Small intestine (tissue), 7 donors: ENCODE measurements at regions not wholly inside any gene's neighbourhood (a gene's known extent, or its start where the extent isn't known, plus 50 kb on each side); places are given as distances from the start of the nearest gene placed in this dataset.

Experiments
- DNase-seq, 2 donors: peaks; one replicate each; pipeline versions ENCODE4 v3.0.0 to v3.0.0-alpha.2; 2013
- FAIRE-seq: peaks from 2 replicates; lab custom pipeline; 2012; peaks lifted over from hg19 to GRCh38; lab: Jason Lieb, UNC
- H3K27ac ChIP-seq, 3 donors: one replicate each; pipeline ENCODE4 v1.5.1; 2013; ENCODE audit warnings: low read length in 2 of 3, mild to moderate bottlenecking in 2 of 3, control low read depth in 1 of 3, inconsistent platforms in 1 of 3, low read depth in 1 of 3, moderate library complexity in 1 of 3
- H3K27me3 ChIP-seq, 3 donors: one replicate each; pipeline ENCODE4 v1.6.1; 2013; ENCODE audit warnings: low read length in 3 of 3, inconsistent platforms in 1 of 3; ENCODE audit not compliant: control insufficient read depth in 3 of 3, insufficient read depth in 3 of 3
- H3K36me3 ChIP-seq, 3 donors: one replicate each; pipeline ENCODE4 v1.6.1; 2013; ENCODE audit warnings: low read length in 3 of 3, inconsistent platforms in 1 of 3, low read depth in 1 of 3, mild to moderate bottlenecking in 1 of 3, moderate library complexity in 1 of 3; ENCODE audit not compliant: control insufficient read depth in 3 of 3, insufficient read depth in 2 of 3
- H3K4me1 ChIP-seq, 3 donors: one replicate each; pipeline ENCODE4 v1.6.1; 2013; ENCODE audit warnings: low read length in 2 of 3, inconsistent platforms in 1 of 3, low read depth in 1 of 3, mild to moderate bottlenecking in 1 of 3, moderate library complexity in 1 of 3; ENCODE audit not compliant: control insufficient read depth in 3 of 3, insufficient read depth in 2 of 3
- H3K4me3 ChIP-seq, 3 donors: one replicate each; pipeline ENCODE4 v1.5.1; 2013; ENCODE audit warnings: low read length in 3 of 3, control low read depth in 1 of 3, inconsistent platforms in 1 of 3, low read depth in 1 of 3, mild to moderate bottlenecking in 1 of 3, moderate library complexity in 1 of 3
- H3K9me3 ChIP-seq, 2 donors: one replicate each; pipeline ENCODE4 v1.6.1; 2013; ENCODE audit warnings: low read depth in 1 of 2, low read length in 1 of 2; ENCODE audit not compliant: control insufficient read depth in 2 of 2, insufficient read depth in 1 of 2
- WGBS, 3 donors: extraction: QIAGEN DNeasy Blood & Tissue Kit; methylation state at CpG; one replicate each; pipeline ENCODE4 v1.1.7; 2013; 5-methylcytosine and 5-hydroxymethylcytosine counted together
- donor health status: healthy with polysubstance abuse.
- donor health status: control.
- donor health status: control.
- donor health status: Bipolar disorder and iron deficiency.
- donor health status: healthy.

DNA sequence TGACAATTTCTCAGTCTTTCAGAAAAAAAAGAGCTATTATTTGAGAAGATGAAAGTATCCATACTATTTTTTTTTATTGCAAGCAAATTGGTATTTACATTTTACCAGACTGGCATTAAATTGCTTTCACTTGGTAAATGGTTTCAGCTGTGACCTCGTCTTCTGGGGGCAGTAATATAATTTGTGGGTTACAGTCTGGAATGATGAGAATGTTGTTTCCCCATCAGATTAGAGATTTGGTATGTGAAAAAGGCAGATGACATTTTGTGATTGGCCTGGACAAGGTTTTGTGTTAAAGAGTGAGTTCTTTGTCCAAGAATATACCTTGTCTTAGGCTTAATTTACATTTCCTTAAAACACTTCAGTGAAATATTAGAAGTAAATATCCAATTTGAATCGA is 390.1 kb upstream of the ST6GAL2 start:
- FAIRE-seq (no peak), DNase-seq (no peak)
- H3K36me3 ChIP-seq: no peaks in the 10 kb centered on the region
- no peak overlapping the region for H3K4me3 ChIP-seq
- no peaks in the 10 kb centered on the region for H3K9me3 ChIP-seq
- H3K4me1 ChIP-seq: no peaks in the 10 kb centered on the region
- no peaks in the 10 kb centered on the region for H3K27me3 ChIP-seq
- no peak overlapping the region for H3K27ac ChIP-seq
- 48 to 61% (median 52%) methylated on average over 2 of the region's 2 CpGs for WGBS, 3 donors

DNA sequence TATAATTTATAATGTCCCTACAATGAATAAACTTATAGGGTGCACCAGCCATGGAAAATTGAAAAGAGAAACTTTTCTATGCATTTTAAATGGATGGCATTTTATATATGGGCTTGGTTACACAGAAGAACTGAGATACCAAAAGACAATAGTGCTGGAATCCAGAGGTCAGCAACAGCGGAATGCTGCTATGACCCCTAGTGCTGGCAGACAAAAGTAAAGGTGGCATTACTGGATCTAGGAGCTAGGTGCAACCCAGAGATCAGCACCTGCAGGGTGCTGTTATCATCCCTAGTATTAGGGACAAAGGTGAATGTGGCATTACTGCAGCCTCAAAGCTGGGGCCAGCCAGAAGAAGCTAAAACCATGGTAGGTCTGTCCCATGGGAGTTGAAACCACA is 392.7 kb upstream of the ST6GAL2 start:
- Histone ChIP-seq H3K36me3 (no peaks in the 10 kb centered on the region), H3K4me3 (no peak overlapping the region), H3K27ac (no peak overlapping the region), H3K9me3 (no peaks in the 10 kb centered on the region), H3K4me1 (no peaks in the 10 kb centered on the region), H3K27me3 (no peaks in the 10 kb centered on the region)
- 33 to 73% (median 59%) methylated on average over 1 of the region's 1 CpG for WGBS, 3 donors
- no peak for FAIRE-seq
- no peak for DNase-seq

DNA sequence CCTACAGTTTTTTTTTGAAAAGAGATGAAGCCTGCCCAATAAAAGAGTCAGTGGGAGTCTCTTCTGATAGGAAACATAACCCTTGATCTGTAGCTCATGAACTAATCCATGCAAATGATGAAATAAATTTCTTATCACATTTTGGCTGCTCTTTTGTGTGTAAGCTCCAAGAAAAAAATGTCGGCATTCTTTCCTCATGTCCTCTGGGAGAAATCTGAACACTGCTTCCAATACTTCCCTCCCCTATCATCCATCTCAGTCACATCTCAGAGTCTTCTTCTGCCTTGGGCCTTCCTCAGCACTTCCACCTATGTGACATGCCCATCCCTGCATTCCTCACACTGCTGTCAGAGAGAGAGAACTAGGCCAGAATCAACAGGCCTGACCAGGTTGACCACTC is 395.7 kb upstream of the ST6GAL2 start:
- Histone ChIP-seq H3K4me1 (no peaks in the 10 kb centered on the region), H3K36me3 (no peaks in the 10 kb centered on the region), H3K27me3 (no peaks in the 10 kb centered on the region), H3K4me3 (no peak overlapping the region), H3K27ac (no peak overlapping the region), H3K9me3 (no peaks in the 10 kb centered on the region)
- WGBS, 3 donors: 26 to 67% (median 52%) methylated on average over 1 of the region's 1 CpG
- DNase-seq (no peak), FAIRE-seq (no peak)

DNA sequence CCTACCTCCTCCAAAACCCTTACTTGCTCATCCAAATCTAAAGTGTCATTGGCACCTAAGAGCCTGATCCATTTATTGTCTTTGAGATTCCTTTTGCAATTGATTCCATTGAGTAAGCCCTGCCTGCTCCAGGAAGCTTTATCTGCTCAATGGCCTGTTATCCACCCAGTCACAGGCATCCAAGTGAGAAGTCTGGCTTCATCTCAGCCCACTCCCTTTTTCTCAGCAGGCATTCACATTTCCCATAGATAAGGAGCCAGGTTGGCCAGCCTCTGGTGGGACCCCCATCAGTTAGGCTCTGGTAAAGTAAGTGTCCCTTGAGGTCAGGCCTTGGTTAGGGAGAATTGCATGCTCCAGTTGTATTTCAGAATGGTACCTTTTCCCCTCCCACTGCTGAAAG is 396.2 kb upstream of the ST6GAL2 start:
- no peak for FAIRE-seq
- Histone ChIP-seq H3K36me3 (no peaks in the 10 kb centered on the region), H3K27me3 (no peaks in the 10 kb centered on the region), H3K4me3 (no peak overlapping the region), H3K4me1 (no peaks in the 10 kb centered on the region), H3K9me3 (no peaks in the 10 kb centered on the region), H3K27ac (no peak overlapping the region)
- DNase-seq: no peak

DNA sequence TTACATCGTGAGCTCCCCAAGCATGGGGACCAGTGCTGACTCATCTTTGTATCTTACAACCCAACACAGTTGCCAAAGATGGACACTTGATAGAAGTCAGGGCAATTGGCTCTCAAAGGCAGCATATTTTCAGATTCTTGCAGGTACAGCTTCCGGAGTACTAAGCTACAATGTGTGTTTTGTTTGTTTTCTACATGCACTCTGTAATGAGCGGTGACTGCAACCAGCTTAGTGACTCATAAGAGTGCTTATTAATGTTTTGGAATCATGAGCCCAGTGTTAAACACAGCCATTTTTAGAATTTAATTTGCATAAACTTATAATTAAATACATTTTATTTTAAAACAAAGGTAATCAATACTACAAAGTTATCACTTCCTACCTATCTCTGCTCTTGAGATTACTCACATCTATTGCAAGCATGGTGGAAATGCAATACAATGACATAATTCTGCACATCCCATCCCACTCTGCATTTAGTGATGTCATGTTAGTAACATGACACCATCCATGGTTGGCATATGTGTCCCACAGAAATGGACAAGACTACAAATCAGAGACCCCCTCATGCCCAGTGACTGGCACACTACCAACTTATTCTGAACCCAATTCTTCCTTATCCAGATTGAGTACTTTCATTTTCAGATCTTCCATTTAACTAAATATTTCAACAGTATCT is 399.8 kb upstream of the ST6GAL2 start:
- WGBS, 3 donors: 87 to 91% (median 88%) methylated on average over 3 of the region's 3 CpGs
- H3K27me3 ChIP-seq: no peaks in the 10 kb centered on the region
- no peaks in the 10 kb centered on the region for H3K4me1 ChIP-seq
- no peaks in the 10 kb centered on the region for H3K9me3 ChIP-seq
- no peak overlapping the region for H3K4me3 ChIP-seq
- DNase-seq (no peak), FAIRE-seq (no peak)
- no peaks in the 10 kb centered on the region for H3K36me3 ChIP-seq
- H3K27ac ChIP-seq: no peak overlapping the region

DNA sequence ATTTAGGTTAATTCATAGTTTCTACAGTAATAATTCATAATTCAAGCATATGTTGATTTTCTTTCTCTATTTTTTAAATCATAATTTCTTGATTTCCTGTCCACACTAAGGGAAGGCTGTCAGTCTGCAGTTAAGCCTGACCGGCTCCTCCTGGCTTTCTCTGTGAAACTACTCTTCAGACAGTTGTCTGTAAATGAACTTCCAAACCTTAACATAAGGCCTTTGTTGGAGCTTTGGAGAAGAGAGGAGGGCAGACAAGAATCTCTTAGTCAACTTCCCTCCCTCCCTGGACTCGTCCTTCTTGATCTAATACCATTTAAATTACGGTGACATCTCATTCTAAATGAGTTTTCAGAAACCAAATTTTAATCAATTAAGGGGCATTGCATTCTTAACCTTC is 404.1 kb upstream of the ST6GAL2 start:
- Histone ChIP-seq H3K9me3 (no peaks in the 10 kb centered on the region), H3K36me3 (no peaks in the 10 kb centered on the region), H3K4me3 (no peak overlapping the region), H3K27ac (no peak overlapping the region), H3K4me1 (no peaks in the 10 kb centered on the region), H3K27me3 (no peaks in the 10 kb centered on the region)
- DNase-seq (no peak), FAIRE-seq (no peak)
- WGBS, 3 donors: 52 to 62% (median 58%) methylated on average over 3 of the region's 3 CpGs

DNA sequence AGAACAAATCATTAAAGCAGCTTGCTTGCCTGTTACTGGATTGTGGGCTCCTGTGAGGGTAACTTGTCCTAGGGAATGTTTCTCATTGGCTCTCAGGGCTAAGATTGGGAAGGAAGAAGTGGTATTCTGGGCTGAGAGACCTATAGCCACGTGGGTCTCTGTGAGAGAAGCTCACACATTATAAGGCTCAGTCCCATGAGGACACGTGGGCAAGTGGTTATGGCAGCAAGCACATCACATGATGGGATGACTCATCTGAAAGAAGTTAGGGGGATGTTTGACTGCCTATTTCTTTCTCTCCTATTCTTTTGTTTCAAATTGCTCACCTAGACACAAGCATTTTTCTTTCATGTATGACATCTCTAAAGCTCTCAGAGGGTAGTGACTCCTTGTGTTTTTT is 418.0 kb upstream of the ST6GAL2 start:
- no peak for DNase-seq
- H3K27me3 ChIP-seq: no peaks in the 10 kb centered on the region
- no peak for FAIRE-seq
- H3K9me3 ChIP-seq: peaks cover 0 to 5% of the 10 kb centered on the region in 2 donors
- no peaks in the 10 kb centered on the region for H3K4me1 ChIP-seq
- 8 to 40% (median 19%) methylated on average over 2 of the region's 2 CpGs for WGBS, 3 donors
- no peaks in the 10 kb centered on the region for H3K36me3 ChIP-seq
- no peak overlapping the region for H3K27ac ChIP-seq
- no peak overlapping the region for H3K4me3 ChIP-seq

DNA sequence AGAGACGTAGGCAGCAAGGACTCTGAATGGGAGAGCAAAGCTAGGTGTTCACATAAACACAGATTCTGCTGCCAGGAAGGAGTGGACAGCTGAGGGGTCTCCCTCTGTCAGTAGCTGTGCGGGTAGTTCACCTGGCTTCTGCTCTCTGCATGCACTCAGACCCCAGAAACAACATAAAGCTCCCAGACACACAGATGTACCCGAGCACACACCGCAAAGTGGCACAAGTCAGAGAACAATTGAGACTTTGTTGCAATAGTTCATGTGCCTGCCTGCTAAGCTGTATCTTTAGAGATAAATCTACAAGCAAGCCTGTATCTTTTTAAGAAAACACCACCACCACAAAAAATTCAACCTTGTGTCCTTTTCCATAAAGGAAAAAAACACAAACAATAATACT is 420.0 kb upstream of the ST6GAL2 start:
- no peaks in the 10 kb centered on the region for H3K27me3 ChIP-seq
- FAIRE-seq (no peak), DNase-seq (no peak)
- no peak overlapping the region for H3K4me3 ChIP-seq
- no peaks in the 10 kb centered on the region for H3K4me1 ChIP-seq
- WGBS, 3 donors: 45 to 60% (median 50%) methylated on average over 4 of the region's 4 CpGs
- no peak overlapping the region for H3K27ac ChIP-seq
- H3K36me3 ChIP-seq: no peaks in the 10 kb centered on the region
- H3K9me3 ChIP-seq: no peaks in the 10 kb centered on the region

DNA sequence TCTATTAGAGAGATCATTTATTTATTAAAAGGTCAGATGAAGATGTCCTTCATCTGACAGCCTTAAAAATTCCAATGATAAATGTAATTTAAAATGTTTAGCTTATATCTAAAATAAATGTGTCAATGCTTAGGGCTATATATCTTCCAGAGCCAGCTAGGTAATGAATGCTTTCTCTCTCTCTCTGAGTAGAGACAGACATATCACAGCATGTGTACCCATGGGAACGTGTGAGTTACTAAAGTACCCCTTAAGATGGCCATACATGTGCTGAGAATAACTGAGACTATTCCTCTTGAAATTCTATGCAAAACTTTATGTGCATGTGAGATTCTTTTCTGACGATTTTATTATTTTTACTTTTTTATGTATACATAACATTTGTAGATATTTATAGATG is 420.9 kb upstream of the ST6GAL2 start:
- no peak for FAIRE-seq
- Histone ChIP-seq H3K9me3 (no peaks in the 10 kb centered on the region), H3K4me3 (no peak overlapping the region), H3K4me1 (no peaks in the 10 kb centered on the region), H3K27me3 (no peaks in the 10 kb centered on the region), H3K36me3 (no peaks in the 10 kb centered on the region), H3K27ac (no peak overlapping the region)
- 58 to 59% (median 58%) methylated on average over 2 of the region's 2 CpGs for WGBS, 3 donors
- no peak for DNase-seq
